ENCODE measurements at regions not wholly inside any gene's neighbourhood (a gene's known extent, or its start where the extent isn't known, plus 50 kb on each side); places are given as distances from the start of the nearest gene placed in this dataset.
"Not testable (repeated sequence)": the region's sequence is repeated elsewhere in the genome, so short reads cannot be mapped to it uniquely, and the experiment has no call there.

- in situ Hi-C loops (cut with MboI; ENCODE audit: low sequenced_read_pairs), result not testable (repeated sequence)
These were observed 84.3 kb downstream of the IRS2 start for GRCh38 chr13:109702030-109702597.

GRCh38 chr13:109700176-109700575, 86.2 kb downstream of the IRS2 start:
- in situ Hi-C loops (cut with MboI; ENCODE audit: low sequenced_read_pairs), result no loop called here

GRCh38 chr13:109699628-109700071, 86.7 kb downstream of the IRS2 start:
- in situ Hi-C loops (cut with MboI; ENCODE audit: low sequenced_read_pairs), result no loop called here

GRCh38 chr13:109698779-109699178, 87.6 kb downstream of the IRS2 start:
- in situ Hi-C loops (cut with MboI; ENCODE audit: low sequenced_read_pairs), result no loop called here

- in situ Hi-C loops (cut with MboI; ENCODE audit: low sequenced_read_pairs), result no loop called here
These were observed 88.4 kb downstream of the IRS2 start for GRCh38 chr13:109697936-109698335.

- in situ Hi-C loops (cut with MboI; ENCODE audit: low sequenced_read_pairs), result no loop called here
These were observed 90.8 kb downstream of the IRS2 start for GRCh38 chr13:109695402-109696190.

GRCh38 chr13:109694972-109695371, 91.4 kb downstream of the IRS2 start:
- in situ Hi-C loops (cut with MboI; ENCODE audit: low sequenced_read_pairs), result no loop called here

- in situ Hi-C loops (cut with MboI; ENCODE audit: low sequenced_read_pairs), result no loop called here
These were observed 93.2 kb downstream of the IRS2 start for GRCh38 chr13:109693213-109693612.

GRCh38 chr13:109691689-109692088, 94.7 kb downstream of the IRS2 start:
- in situ Hi-C loops (cut with MboI; ENCODE audit: low sequenced_read_pairs), result no loop called here

GRCh38 chr13:109687559-109688448, 98.6 kb downstream of the IRS2 start:
- in situ Hi-C loops (cut with MboI; ENCODE audit: low sequenced_read_pairs), result no loop called here

- in situ Hi-C loops (cut with MboI; ENCODE audit: low sequenced_read_pairs), result no loop called here
These were observed 101.2 kb downstream of the IRS2 start for GRCh38 chr13:109685203-109685602.

GRCh38 chr13:109684824-109685202, 101.6 kb downstream of the IRS2 start:
- in situ Hi-C loops (cut with MboI; ENCODE audit: low sequenced_read_pairs), result no loop called here

GRCh38 chr13:109684084-109684823, 102.1 kb downstream of the IRS2 start:
- in situ Hi-C loops (cut with MboI; ENCODE audit: low sequenced_read_pairs), result no loop called here

GRCh38 chr13:109682534-109683244, 103.7 kb downstream of the IRS2 start:
- in situ Hi-C loops (cut with MboI; ENCODE audit: low sequenced_read_pairs), result no loop called here

GRCh38 chr13:109680930-109681329, 105.5 kb downstream of the IRS2 start:
- in situ Hi-C loops (cut with MboI; ENCODE audit: low sequenced_read_pairs), result no loop called here

GRCh38 chr13:109680288-109680687, 106.1 kb downstream of the IRS2 start:
- in situ Hi-C loops (cut with MboI; ENCODE audit: low sequenced_read_pairs), result no loop called here

GRCh38 chr13:109678459-109678858, 107.9 kb downstream of the IRS2 start:
- in situ Hi-C loops (cut with MboI; ENCODE audit: low sequenced_read_pairs), result no loop called here

GRCh38 chr13:109677206-109677605, 109.2 kb downstream of the IRS2 start:
- in situ Hi-C loops (cut with MboI; ENCODE audit: low sequenced_read_pairs), result no loop called here

GRCh38 chr13:109673477-109673876, 112.9 kb downstream of the IRS2 start:
- in situ Hi-C loops (cut with MboI; ENCODE audit: low sequenced_read_pairs), result no loop called here

- in situ Hi-C loops (cut with MboI; ENCODE audit: low sequenced_read_pairs), result no loop called here
These were observed 113.8 kb downstream of the IRS2 start for GRCh38 chr13:109672545-109672944.

Data from HL-60/S4 (cell line).